Tibial nerve (tissue), 4 donors: ENCODE measurements at regions not wholly inside any gene's neighbourhood (a gene's known extent, or its start where the extent isn't known, plus 50 kb on each side); places are given as distances from the start of the nearest gene placed in this dataset.

Experiments used
- DNase-seq, 2 donors: peaks; one replicate each; pipeline ENCODE4 v3.0.0-alpha.2; 2019; ENCODE audit warnings: low spot score in 2 of 2
- H3K27ac ChIP-seq, 4 donors: fragments of 200-600 bp; sonication (generic) in 3 of 4; one replicate each; pipeline ENCODE4 v1.5.1; 2017 to 2019; ENCODE audit warnings: mild to moderate bottlenecking in 1 of 4
- H3K27me3 ChIP-seq, 2 donors: fragments of 200-600 bp; sonication (generic) in 1 of 2; one replicate each; pipeline versions ENCODE4 v1.5.1 to v1.6.0; 2017 to 2019
- H3K36me3 ChIP-seq, 3 donors: fragments of 200-600 bp; sonication (generic); one replicate each; pipeline ENCODE4 v1.5.1; 2018 to 2019
- H3K4me1 ChIP-seq, 4 donors: fragments of 200-600 bp; sonication (generic) in 3 of 4; one replicate each; pipeline ENCODE4 v1.5.1; 2017 to 2019
- H3K4me3 ChIP-seq, 4 donors: fragments of 200-600 bp; sonication (generic) in 3 of 4; one replicate each; pipeline ENCODE4 v1.5.1; 2017 to 2019; ENCODE audit warnings: mild to moderate bottlenecking in 1 of 4, moderate library complexity in 1 of 4
- H3K9me3 ChIP-seq, 4 donors: fragments of 200-600 bp; sonication (generic) in 3 of 4; one replicate each; pipeline ENCODE4 v1.5.1; 2017 to 2019
- EP300 ChIP-seq, 2 donors: sonication (generic); formaldehyde crosslinking; IDR thresholded peaks; one replicate each; pipeline ENCODE4 v1.6.1; 2017; ENCODE audit warnings: antibody characterized with exemption in 2 of 2, mild to moderate bottlenecking in 1 of 2
- POLR2A ChIP-seq, 2 donors: fragments of 450-650 bp; IDR thresholded peaks; one replicate each; pipeline ENCODE4 v1.6.1; 2017; ENCODE audit warnings: antibody characterized with exemption in 2 of 2, mild to moderate bottlenecking in 2 of 2, moderate library complexity in 2 of 2
- WGBS, 2 donors: methylation state at CpG; one replicate each; pipeline ENCODE4 v1.1.5; 2018; 5-methylcytosine and 5-hydroxymethylcytosine counted together
- TF ChIP-seq, protein P1 (sequence below), 5 experiments: fragments of 200-600 bp in 3 of 5; fragments of 450-650 bp in 2 of 5; sonication (generic) in 3 of 5; IDR thresholded peaks; one replicate each; pipeline ENCODE4 v1.5.1; 2016 to 2019; ENCODE audit warnings: antibody characterized with exemption in 5 of 5, mild to moderate bottlenecking in 3 of 5, moderate library complexity in 2 of 5

DNA sequence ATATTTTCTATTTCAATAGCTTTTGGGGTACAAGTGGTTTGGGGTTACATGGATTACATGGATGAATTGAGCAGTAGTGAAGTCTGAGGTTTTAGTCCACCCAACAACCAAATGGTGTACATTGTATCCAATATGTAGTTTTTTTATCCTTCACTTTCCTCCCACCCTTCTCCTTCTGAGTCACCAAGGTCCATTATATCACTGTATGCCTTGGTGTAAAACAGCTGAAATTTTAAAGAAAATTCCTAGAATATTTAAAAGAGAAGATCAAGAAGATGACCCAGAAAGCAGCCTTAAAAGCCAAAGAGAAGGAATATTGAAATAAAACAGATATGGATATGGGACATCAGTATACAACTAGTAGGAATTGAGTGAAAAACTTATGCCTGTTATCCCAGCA lies 204.2 kb upstream of the COL8A1 start:
- H3K4me3 ChIP-seq, result no peak overlapping the region
- H3K9me3 ChIP-seq, result peaks cover 0 to 10% (median 0%) of the 10 kb centered on the region in 4 donors
- DNase-seq, result no peak
- no peak for TF ChIP-seq EP300 (IDR thresholded peaks at IDR 0.05)
- TF ChIP-seq POLR2A (IDR thresholded peaks at IDR 0.05), result no peak
- TF ChIP-seq, protein P1, sequence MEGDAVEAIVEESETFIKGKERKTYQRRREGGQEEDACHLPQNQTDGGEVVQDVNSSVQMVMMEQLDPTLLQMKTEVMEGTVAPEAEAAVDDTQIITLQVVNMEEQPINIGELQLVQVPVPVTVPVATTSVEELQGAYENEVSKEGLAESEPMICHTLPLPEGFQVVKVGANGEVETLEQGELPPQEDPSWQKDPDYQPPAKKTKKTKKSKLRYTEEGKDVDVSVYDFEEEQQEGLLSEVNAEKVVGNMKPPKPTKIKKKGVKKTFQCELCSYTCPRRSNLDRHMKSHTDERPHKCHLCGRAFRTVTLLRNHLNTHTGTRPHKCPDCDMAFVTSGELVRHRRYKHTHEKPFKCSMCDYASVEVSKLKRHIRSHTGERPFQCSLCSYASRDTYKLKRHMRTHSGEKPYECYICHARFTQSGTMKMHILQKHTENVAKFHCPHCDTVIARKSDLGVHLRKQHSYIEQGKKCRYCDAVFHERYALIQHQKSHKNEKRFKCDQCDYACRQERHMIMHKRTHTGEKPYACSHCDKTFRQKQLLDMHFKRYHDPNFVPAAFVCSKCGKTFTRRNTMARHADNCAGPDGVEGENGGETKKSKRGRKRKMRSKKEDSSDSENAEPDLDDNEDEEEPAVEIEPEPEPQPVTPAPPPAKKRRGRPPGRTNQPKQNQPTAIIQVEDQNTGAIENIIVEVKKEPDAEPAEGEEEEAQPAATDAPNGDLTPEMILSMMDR (IDR thresholded peaks at IDR 0.05), result no peak
- H3K27me3 ChIP-seq, result no peaks in the 10 kb centered on the region
- H3K36me3 ChIP-seq, result no peaks in the 10 kb centered on the region
- no peak overlapping the region for H3K27ac ChIP-seq
- no peaks in the 10 kb centered on the region for H3K4me1 ChIP-seq

DNA sequence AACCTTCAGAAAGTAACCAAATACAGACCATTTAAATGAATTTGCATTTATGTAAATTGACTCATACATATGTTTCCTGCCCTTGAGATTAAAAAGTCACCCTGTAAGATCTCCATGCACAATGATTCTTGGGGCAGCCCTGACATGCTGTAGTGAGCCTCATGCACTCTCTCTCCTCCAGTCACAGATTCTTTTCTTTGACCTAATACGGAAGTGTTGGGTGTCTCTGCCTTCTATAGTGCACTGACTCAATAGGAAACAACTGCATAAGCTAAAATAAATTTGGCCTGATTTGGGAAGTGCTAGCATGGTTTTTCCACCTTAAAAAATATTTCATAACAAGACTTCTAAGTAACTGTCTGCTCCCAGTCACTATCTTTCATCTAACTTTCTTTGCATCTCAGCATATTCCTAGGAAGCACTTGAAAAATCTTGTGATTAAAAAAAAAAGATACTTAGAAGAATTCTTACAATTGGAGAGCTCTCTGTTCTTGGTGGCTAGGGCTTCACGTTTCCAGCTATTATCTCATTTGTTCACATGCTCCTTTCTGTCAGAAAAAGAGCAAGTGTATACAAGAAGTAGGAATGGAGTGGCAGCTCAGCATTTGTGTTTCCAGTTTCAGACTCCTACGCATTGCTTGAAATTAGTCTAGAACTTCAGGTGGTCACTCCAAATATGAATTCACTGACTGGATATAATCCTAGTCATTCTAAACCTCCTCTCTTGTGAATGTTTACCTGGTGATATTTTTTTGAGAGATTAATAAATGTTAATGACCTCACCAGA lies 207.9 kb upstream of the COL8A1 start:
- TF ChIP-seq, protein P1 (IDR thresholded peaks at IDR 0.05), result no peak
- TF ChIP-seq POLR2A (IDR thresholded peaks at IDR 0.05) (no peak), EP300 (IDR thresholded peaks at IDR 0.05) (no peak)
- H3K4me3 ChIP-seq, result no peak overlapping the region
- DNase-seq, result no peak
- no peaks in the 10 kb centered on the region for H3K36me3 ChIP-seq
- H3K9me3 ChIP-seq, result no peaks in the 10 kb centered on the region
- 63 to 67% methylated on average over 3 of the region's 3 CpGs for WGBS, 2 donors
- no peak overlapping the region for H3K27ac ChIP-seq
- no peaks in the 10 kb centered on the region for H3K4me1 ChIP-seq
- H3K27me3 ChIP-seq, result no peaks in the 10 kb centered on the region

DNA sequence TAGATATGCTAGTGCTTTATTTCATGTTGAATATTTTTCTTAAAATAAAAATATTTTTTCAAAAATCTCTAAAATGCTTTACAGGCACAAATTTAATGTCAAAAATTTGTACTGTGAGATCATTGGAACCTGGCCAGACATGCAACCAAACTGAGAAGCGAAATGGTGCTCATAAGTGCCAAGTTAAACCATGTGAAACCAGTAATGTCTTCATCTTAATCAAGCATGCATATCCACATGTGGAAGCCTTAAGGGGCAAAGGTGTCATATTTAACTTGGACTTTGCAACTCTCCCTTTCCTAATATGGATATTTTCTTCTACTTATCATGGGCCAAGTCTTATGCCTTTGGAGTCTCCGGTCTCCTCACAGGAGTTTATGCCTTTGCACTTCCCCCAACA lies 208.9 kb upstream of the COL8A1 start:
- Histone ChIP-seq H3K9me3 (no peaks in the 10 kb centered on the region), H3K4me1 (no peaks in the 10 kb centered on the region), H3K27ac (no peak overlapping the region), H3K36me3 (no peaks in the 10 kb centered on the region), H3K4me3 (no peak overlapping the region), H3K27me3 (no peaks in the 10 kb centered on the region)
- WGBS, 2 donors, result 37 to 58% methylated on average over 2 of the region's 2 CpGs
- no peak for DNase-seq
- TF ChIP-seq EP300 (IDR thresholded peaks at IDR 0.05) (no peak), POLR2A (IDR thresholded peaks at IDR 0.05) (no peak)
- TF ChIP-seq, protein P1 (IDR thresholded peaks at IDR 0.05), result no peak

DNA sequence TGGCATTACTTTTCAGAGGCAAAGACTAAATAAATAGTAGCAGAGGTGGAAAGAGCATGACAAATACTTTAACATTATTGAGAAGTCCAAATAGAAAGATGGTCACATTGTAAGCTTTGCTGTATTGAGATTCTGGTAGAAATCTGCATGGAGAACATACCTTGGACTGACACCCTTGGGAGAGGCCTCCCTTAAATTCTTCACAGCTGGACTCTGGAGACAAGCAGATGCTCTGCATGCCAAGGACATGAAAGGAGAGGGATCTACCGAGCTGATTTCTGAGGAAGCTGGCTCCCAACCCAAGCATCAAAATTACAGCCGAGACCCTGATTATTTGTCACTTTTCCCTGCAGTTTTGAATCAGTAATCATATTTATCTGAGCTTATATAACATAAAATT lies 212.5 kb upstream of the COL8A1 start:
- no peaks in the 10 kb centered on the region for H3K9me3 ChIP-seq
- WGBS, 2 donors, result 53 to 66% methylated on average over 2 of the region's 2 CpGs
- H3K4me3 ChIP-seq, result no peak overlapping the region
- TF ChIP-seq, protein P1 (IDR thresholded peaks at IDR 0.05), result no peak
- TF ChIP-seq POLR2A (IDR thresholded peaks at IDR 0.05) (no peak), EP300 (IDR thresholded peaks at IDR 0.05) (no peak)
- DNase-seq, result no peak
- H3K27ac ChIP-seq, result no peak overlapping the region
- no peaks in the 10 kb centered on the region for H3K36me3 ChIP-seq
- no peaks in the 10 kb centered on the region for H3K27me3 ChIP-seq
- H3K4me1 ChIP-seq, result no peaks in the 10 kb centered on the region

DNA sequence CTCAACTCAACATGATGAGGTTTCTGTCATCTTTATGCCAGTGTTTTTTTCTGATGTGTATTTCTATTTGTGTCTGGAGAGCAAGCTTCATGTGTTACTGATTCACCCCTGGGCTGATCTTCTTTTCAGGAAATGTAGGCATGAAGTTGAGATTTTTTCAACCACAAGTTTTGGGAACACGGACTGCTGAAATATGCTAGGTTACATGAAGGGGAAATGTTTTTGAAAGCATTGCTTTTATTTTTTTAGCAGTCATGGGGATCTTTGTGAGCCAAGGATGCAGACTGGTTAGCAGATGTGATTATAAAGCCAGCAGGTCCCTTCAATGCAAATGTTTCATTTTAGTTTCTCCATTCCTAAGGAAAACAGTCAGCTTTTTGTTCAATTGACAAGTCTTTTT lies 219.3 kb upstream of the COL8A1 start:
- 30 to 41% methylated on average over 1 of the region's 1 CpG for whole genome bisulfite sequencing, 2 donors
- no peak for DNase-seq
- Histone ChIP-seq H3K36me3 (no peaks in the 10 kb centered on the region), H3K4me3 (no peak overlapping the region), H3K9me3 (no peaks in the 10 kb centered on the region), H3K27ac (no peak overlapping the region), H3K4me1 (no peaks in the 10 kb centered on the region), H3K27me3 (no peaks in the 10 kb centered on the region)
- TF ChIP-seq POLR2A (IDR thresholded peaks at IDR 0.05), result no peak
- TF ChIP-seq EP300 (IDR thresholded peaks at IDR 0.05), result no peak
- TF ChIP-seq, protein P1 (IDR thresholded peaks at IDR 0.05), result no peak
